Fibroblast of skin of right biceps (primary cell): ENCODE measurements at regions not wholly inside any gene's neighbourhood (a gene's known extent, or its start where the extent isn't known, plus 50 kb on each side); places are given as distances from the start of the nearest gene placed in this dataset.
A peak's percentile ranks its signal among the peaks of the same experiment; 100 is the strongest.
"Not testable (repeated sequence)": the region's sequence is repeated elsewhere in the genome, so short reads cannot be mapped to it uniquely, and the experiment has no call there.

ENCODE experiments used
- DNase-seq: peaks from one replicate; pipeline ENCODE4 v3.0.0-alpha.2; 2013

DNA sequence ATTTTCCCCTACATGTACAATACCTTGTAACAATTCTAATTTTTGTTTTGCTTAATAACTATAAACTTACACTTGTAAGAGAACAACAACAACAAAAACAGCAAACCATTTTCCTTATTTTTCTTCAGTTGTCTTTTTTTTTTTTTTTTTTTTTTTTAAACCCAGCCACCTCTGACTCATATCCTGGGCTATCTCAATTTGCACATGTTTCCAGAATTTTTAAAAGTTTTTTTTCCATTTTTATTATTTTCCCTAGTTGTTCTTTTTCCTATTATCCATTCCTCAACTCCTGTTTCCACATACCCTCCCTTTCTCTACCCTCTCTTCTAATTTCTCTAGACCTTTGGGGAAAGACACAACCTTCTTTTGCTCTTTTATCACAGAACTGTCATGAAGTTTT, 112.5 kb downstream of the EFEMP1 start:
- DNase-seq: no peak

DNA sequence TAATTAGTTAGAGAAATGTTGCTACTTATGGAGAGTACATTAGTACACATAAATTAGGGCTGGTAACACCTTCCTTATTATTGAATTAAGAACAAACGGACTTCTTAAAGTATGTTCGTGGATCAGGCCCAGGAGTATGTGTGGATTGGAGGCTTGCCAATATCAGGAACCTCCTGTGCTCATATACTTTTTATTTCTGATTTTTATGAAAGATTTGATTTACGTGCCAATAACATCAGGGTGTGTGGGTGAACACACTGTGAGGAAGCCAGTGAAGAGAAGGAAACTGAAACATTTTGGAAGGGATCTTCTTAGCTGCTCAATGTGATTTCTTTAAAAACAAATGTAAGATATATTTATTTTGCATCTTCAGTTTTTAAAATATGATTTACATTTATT, 113.0 kb downstream of the EFEMP1 start:
- no peak for DNase-seq

GRCh38 chr2:55809875-55810621, 113.5 kb downstream of the EFEMP1 start:
- DNase-seq: peak; percentile 6

DNA sequence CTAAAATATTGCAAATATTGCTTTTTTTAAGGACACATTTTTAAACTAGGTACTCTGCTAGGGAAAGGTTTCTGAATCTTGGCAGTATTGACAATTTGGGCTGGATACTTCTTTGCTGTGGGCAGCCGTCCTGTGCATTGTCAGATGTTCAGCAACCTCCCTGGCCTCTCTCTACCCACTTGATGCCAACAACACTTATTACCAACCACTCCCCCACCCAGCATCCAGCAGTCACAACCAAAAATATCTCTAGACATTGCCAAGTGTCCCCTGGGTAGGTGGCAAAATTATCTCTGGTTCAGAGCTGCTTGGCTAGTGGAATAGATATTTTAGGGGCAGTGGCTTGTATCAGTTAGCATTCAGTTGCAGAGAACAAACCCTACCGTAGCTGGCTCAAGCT, 114.3 kb upstream of the PNPT1 start:
- DNase-seq: no peak

- no peak for DNase-seq
Measured at GRCh38 chr2:55805686-55806085, 112.0 kb upstream of the PNPT1 start.

GRCh38 chr2:55804535-55804934, 110.9 kb upstream of the PNPT1 start:
- DNase-seq: no peak

DNA sequence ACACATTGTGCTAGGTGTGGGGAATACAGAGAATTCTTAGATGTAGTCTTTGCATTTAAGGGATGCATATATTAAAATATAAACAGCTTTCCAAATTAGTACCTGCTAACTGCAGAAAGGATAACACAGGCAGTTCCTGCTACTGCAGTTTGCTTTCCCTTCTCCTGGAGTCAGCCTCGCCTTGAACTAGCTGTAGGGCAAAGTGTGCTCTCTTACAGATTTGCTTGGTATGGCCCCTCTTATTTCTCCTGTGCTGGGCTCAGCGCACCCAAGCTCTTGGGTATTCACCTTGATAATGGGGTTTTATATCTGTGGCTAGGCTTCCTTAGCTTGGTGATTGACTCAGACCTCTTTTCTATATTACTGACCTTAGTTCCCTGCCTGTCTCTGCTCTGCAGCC, 108.4 kb upstream of the PNPT1 start:
- no peak for DNase-seq

DNA sequence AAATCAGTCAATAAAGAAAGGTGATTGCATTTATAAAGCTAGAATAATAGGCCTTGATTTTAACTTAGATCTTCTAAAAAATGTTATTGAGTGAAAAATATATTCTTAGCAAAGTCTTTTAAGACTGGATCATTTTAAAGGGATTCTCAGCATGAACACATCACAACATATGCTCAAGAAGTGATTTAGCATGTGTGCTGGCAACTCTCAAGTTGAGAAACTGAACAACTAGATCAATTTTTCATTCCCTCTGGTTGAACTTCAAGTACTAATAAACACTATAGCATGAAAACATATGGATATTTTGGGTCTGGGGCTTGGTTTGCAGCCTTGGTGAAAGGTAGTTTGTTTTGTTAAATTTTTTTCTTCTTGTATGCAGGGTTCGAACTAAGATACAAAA, 107.8 kb upstream of the PNPT1 start:
- DNase-seq: no peak

- DNase-seq: not testable (repeated sequence)
Measured at GRCh38 chr2:55799624-55800023, 106.0 kb upstream of the PNPT1 start.

DNA sequence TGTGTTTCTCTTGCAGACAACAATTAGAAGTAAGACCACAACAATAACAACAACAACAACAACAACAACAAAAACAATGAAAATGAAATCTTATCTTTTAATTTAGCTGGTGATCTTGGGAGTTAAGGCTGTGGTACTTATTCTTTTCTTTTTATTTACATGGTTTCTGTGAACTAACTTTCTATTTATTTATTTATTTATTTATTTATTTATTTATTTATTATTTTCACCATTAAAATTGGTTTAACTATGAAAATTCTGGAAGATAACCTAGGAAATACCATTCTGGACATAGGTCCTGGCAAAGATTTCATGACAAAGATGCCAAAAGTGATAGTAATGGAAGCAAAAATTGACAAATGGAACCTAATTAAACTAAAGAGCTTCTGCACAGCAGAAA, 102.5 kb upstream of the PNPT1 start:
- DNase-seq: no peak

DNA sequence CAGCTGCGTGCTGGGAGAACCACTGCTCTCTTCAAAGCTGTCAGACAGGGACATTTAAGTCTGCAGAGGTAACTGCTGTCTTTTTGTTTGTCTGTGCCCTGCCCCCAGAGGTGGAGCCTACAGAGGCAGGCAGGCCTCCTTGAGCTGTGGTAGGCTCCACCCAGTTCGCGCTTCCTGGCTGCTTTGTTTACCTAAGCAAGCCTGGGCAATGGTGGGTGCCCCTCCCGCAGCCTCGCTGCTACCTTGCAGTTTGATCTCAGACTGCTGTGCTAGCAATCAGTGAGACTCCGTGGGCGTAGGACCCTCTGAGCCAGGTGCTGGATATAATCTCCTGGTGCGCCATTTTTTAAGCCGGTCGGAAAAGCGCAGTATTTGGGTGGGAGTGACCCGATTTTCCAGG, 100.0 kb upstream of the PNPT1 start:
- not testable (repeated sequence) for DNase-seq

DNA sequence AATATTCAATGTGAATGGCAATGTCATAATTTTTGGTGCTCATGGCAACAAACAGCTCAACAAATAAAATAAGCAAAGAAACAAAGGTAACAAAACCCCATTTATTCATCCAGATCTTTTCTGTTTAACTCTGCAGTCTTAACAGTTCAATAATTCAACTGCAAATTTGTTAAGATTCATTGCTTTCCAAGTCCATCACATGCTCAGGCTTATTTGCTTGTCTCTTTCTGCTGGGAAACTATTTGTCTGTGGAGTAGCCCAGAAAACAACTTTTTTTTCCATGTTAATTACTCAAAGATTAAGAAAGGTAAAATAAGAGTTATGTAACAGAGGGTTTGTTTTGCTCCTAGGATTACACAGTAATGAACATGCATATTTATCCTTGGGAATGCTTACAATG, 92.6 kb upstream of the PNPT1 start:
- DNase-seq: no peak

DNA sequence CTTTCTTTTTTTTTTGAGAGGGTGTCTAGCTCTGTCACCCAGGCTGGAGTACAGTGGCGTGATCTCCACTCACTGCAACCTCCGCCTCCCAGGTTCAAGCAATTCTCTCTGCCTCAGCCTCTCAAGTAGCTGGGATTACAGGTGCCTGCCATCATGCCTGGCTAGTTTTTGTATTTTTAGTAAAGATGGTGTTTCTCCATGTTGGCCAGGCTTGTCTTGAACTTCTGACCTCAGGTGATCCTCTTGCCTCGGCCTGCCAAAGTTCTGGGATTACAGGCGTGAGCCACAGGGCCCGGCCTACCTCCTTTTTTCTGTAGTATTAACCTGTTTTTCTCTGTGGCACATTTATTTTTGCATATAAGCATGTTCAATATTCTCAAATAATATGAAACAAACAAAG, 90.1 kb upstream of the PNPT1 start:
- not testable (repeated sequence) for DNase-seq

GRCh38 chr2:55782528-55783173, 89.0 kb upstream of the PNPT1 start:
- DNase-seq: no peak

- no peak for DNase-seq
Measured at GRCh38 chr2:55781542-55781941, 87.9 kb upstream of the PNPT1 start.

- DNase-seq: no peak
Measured at GRCh38 chr2:55780697-55781096, 87.1 kb upstream of the PNPT1 start.

- peak; percentile 84 for DNase-seq
Measured at GRCh38 chr2:55779459-55780421, 86.1 kb upstream of the PNPT1 start.

DNA sequence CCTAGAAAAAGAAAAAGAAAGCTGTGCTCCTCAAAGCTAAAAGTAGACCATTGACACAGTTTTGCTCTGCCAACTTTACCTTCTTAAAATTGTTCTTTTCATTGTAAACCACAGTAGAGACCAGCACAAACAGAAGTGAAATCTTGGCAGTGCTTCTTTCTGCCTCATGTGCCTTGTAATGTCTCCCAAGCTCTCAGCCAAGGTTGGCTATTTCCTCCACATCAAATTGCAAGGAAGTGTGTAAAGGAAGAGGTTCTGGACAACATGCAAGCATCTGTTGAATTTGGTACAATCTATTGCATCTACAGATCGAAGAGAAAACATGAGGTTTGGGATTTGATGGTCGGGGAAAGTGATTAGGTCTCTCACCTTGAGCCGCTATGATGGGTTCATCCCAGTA, 83.3 kb upstream of the PNPT1 start:
- DNase-seq: no peak

DNA sequence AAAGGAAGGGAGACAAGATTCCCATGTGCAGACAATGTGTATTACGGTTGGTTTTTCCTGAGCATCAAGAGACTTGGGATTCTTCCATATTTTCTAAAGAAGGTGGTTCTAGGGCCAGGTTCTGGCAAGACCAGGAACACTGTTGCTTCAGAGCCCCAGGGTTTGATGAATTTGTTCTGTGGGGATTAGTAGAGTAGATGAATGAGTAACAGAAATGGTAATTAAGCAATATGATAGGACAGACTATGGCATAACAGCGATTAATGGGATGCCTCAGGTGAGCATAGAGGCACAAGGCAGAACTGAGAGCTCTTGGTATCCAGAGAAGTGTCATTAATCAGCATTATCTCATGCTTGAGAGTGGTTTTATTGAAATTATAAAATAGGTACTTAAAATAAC, 82.8 kb upstream of the PNPT1 start:
- DNase-seq: no peak

- DNase-seq: no peak
Measured at GRCh38 chr2:55775828-55776227, 82.2 kb upstream of the PNPT1 start.

DNA sequence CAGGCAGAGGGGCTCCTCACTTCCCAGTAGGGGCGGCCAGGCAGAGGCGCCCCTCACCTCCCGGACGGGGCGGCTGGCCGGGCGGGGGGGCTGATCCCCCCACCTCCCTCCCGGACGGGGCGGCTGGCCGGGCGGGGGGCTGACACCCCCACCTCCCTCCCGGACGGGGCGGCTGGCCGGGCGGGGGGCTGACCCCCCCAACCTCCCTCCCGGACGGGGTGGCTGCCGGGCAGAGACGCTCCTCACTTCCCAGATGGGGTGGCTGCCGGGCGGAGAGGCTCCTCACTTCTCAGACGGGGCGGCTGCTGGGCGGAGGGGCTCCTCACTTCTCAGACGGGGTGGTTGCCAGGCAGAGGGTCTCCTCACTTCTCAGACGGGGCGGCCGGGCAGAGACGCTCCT, 80.0 kb upstream of the PNPT1 start:
- not testable (repeated sequence) for DNase-seq

DNA sequence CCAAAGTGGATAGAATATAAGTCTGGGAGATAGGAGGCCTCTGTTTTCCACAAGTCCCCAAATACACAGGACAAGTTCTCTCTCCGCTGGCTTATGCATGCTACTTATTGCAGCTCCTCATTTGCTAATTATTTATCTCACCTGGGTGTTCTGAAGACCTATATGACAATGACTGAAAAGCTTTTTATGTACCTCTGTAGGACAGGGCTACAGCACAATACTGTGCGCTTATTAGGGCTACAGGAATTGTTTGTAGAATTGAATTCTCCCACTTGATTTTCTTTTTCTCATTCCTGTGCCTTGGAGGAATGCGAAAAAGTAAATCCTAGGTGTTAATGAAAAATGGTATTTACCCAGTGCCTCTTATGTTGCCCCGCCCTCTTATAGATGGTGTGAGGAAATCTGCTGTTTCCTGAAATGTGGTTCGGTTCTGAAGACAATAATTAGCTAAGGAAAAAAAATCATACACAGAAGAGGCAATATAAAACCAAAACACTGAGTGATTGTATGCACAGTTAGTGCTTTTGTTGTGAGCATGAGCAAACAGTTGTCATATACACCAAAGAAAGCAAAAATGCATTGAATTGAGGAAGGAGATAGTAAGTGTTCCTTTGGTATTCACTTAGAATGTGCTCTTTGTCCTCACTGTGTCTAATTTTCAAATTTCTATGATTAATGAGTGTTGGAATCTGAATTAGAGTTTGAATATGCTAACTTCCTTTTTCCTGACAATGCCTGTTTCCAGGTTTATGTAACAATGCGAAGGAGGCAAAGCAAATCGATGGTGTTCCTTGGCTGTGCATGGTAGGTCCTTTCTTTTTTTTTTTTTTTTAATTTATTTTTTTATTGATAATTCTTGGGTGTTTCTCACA, 78.7 kb upstream of the PNPT1 start:
- no peak for DNase-seq

DNA sequence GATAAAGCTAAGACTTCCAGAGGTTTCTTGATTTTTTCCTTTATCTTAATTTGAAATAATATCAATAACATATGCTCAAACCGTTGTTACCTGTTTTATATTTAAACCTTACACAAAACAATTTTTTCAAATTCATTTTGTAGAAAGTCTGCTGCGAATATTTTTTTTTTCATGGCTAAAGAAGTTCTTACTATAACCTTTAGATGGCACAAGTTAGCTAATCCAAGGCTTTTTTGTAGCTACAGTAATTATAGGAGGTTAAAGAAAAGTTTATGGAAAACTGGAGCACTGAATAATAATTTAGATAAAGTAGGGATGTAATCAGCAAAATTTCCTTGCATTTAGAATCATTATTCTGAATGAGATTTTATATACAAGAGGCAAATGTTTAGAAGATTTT, 78.0 kb upstream of the PNPT1 start:
- peak; percentile 57 for DNase-seq
